OCI-LY7 (cell line): ENCODE measurements at regions not wholly inside any gene's neighbourhood (a gene's known extent, or its start where the extent isn't known, plus 50 kb on each side); places are given as distances from the start of the nearest gene placed in this dataset.

Experiments used
- BruUV-seq: library from RNA; stranded (reverse); fragments of 400-500 nt; replicated peaks from 2 replicates; lab custom pipeline; 2021; lab: Mats Ljungman, UMichigan
- CTCF ChIA-PET: fragments of 300-600 bp; sonication (Branson Sonifier 250); formaldehyde crosslinking; loops from one replicate; lab custom pipeline; 2022; ENCODE audit warnings: antibody characterized with exemption; ENCODE audit not compliant: unreplicated experiment; lab: Charles Lee
- POLR2A ChIA-PET: fragments of 300-600 bp; sonication (Branson Sonifier 250); formaldehyde crosslinking; loops from one replicate; lab custom pipeline; 2022; ENCODE audit warnings: antibody characterized with exemption; lab: Charles Lee
- DNase-seq: peaks from one replicate; pipeline ENCODE4 v3.0.0-alpha.2; 2015; ENCODE audit warnings: low spot score
- H2AFZ ChIP-seq: fragments of 200-600 bp; sonication (generic), shearing (Covaris generic); 2 replicates; pipeline ENCODE4 v1.6.1; 2014; ENCODE audit warnings: mild to moderate bottlenecking, antibody characterized with exemption, low read length, moderate library complexity
- H3K27ac ChIP-seq: fragments of 200-600 bp; sonication (generic); 2 replicates; pipeline ENCODE4 v1.5.1; 2014; ENCODE audit warnings: mixed run types, low read depth, mild to moderate bottlenecking, moderate library complexity, low read length, inconsistent platforms; ENCODE audit not compliant: poor library complexity, severe bottlenecking
- H3K36me3 ChIP-seq: fragments of 200-600 bp; sonication (generic); 2 replicates; pipeline ENCODE4 v1.6.1; 2014; ENCODE audit warnings: mild to moderate bottlenecking, antibody characterized with exemption, low read length, moderate library complexity, mixed read lengths; ENCODE audit not compliant: insufficient read depth
- H3K4me1 ChIP-seq: fragments of 200-600 bp; sonication (generic); 2 replicates; pipeline ENCODE4 v1.5.1; 2014; ENCODE audit warnings: mild to moderate bottlenecking, low read length; ENCODE audit not compliant: insufficient read depth, poor library complexity, severe bottlenecking
- H3K4me2 ChIP-seq: fragments of 200-600 bp; sonication (generic); 2 replicates; pipeline ENCODE4 v1.6.1; 2014; ENCODE audit warnings: mild to moderate bottlenecking, low read length
- H3K4me3 ChIP-seq: fragments of 200-600 bp; sonication (generic); 2 replicates; pipeline ENCODE4 v1.5.1; 2014; ENCODE audit warnings: mild to moderate bottlenecking, low read depth, low read length; ENCODE audit not compliant: poor library complexity, severe bottlenecking
- H3K79me2 ChIP-seq: fragments of 200-600 bp; sonication (generic); 2 replicates; pipeline ENCODE4 v1.6.1; 2016; ENCODE audit warnings: low read depth, mild to moderate bottlenecking, low read length, moderate library complexity, mixed read lengths; ENCODE audit not compliant: insufficient read depth
- H3K9me2 ChIP-seq: fragments of 200-600 bp; sonication (generic); 2 replicates; pipeline ENCODE4 v1.6.1; 2016; ENCODE audit warnings: mild to moderate bottlenecking, low read length, mixed read lengths; ENCODE audit not compliant: insufficient read depth
- H3K9me3 ChIP-seq: fragments of 200-600 bp; sonication (generic); 2 replicates; pipeline ENCODE4 v1.6.1; 2014; ENCODE audit warnings: mild to moderate bottlenecking, mixed run types, low read length, mixed read lengths
- H4K20me1 ChIP-seq: fragments of 200-600 bp; sonication (generic); 2 replicates; pipeline ENCODE4 v1.6.1; 2014; ENCODE audit warnings: mild to moderate bottlenecking, antibody characterized with exemption, low read length, moderate library complexity, mixed read lengths; ENCODE audit not compliant: insufficient read depth
- CTCF ChIP-seq: fragments of 200-600 bp; sonication (generic); conservative IDR thresholded peaks from 2 replicates; pipeline ENCODE4 v1.5.1; 2014; ENCODE audit warnings: mild to moderate bottlenecking, antibody characterized with exemption, low read length, moderate library complexity, mixed read lengths
- EZH2phosphoT487 ChIP-seq: fragments of 200-600 bp; sonication (generic); IDR thresholded peaks from 2 replicates; pipeline ENCODE4 v1.6.1; 2018; ENCODE audit warnings: low read depth, borderline replicate concordance, mild to moderate bottlenecking, mixed run types, antibody characterized with exemption, low read length, moderate library complexity, mixed read lengths
- intact Hi-C: fragments of 100-400 bp; cut with micrococcal nuclease; formaldehyde crosslinking; loops from one replicate; pipeline ENCODE4 v1.10.0; 2022; ENCODE audit not compliant: unreplicated experiment

GRCh38 chr19:37303591-37304171 lies 67.2 kb upstream of the ZNF527 start:
- no peak overlapping the region for H2AFZ ChIP-seq
- H3K4me3 ChIP-seq: no peak overlapping the region
- no peaks in the 10 kb centered on the region for H3K9me2 ChIP-seq
- no peaks in the 10 kb centered on the region for H3K36me3 ChIP-seq
- no peak for DNase-seq
- H3K79me2 ChIP-seq: no peaks in the 10 kb centered on the region
- CTCF ChIA-PET: no interaction called here
- TF ChIP-seq CTCF (no peak), EZH2phosphoT487 (no peak)
- no peaks in the 10 kb centered on the region for H3K4me1 ChIP-seq
- H3K27ac ChIP-seq: no peak overlapping the region
- POLR2A ChIA-PET: no interaction called here
- no peaks in the 10 kb centered on the region for H4K20me1 ChIP-seq
- no peak overlapping the region for H3K4me2 ChIP-seq
- intact Hi-C loops: no loop called here
- no peaks in the 10 kb centered on the region for H3K9me3 ChIP-seq
- no TSS peak for BruUV-seq

- H3K9me2 ChIP-seq: no peaks in the 10 kb centered on the region
Measured at GRCh38 chr19:37304190-37304883, 66.6 kb upstream of the ZNF527 start.

More at GRCh38 chr19:37304190-37304883, 66.6 kb upstream of the ZNF527 start:
- H3K79me2 ChIP-seq: no peaks in the 10 kb centered on the region
- H2AFZ ChIP-seq: no peak overlapping the region
- POLR2A ChIA-PET: no interaction called here
- no peak overlapping the region for H3K4me3 ChIP-seq
- BruUV-seq: no TSS peak
- H3K4me1 ChIP-seq: no peaks in the 10 kb centered on the region
- no peak overlapping the region for H3K4me2 ChIP-seq
- H3K27ac ChIP-seq: no peak overlapping the region
- intact Hi-C loops: no loop called here
- CTCF ChIA-PET: no interaction called here
- no peaks in the 10 kb centered on the region for H3K9me3 ChIP-seq
- no peaks in the 10 kb centered on the region for H4K20me1 ChIP-seq
- TF ChIP-seq EZH2phosphoT487: no peak
- no peak for TF ChIP-seq CTCF
- H3K36me3 ChIP-seq: no peaks in the 10 kb centered on the region
- DNase-seq: no peak
